ENCODE measurements at regions not wholly inside any gene's neighbourhood (a gene's known extent, or its start where the extent isn't known, plus 50 kb on each side); places are given as distances from the start of the nearest gene placed in this dataset.

- TF ChIP-seq EZH2 (IDR thresholded peaks at IDR 0.05; ENCODE audit: insufficient read depth, poor library complexity, severe bottlenecking) (no peak), EZH2phosphoT487 (IDR thresholded peaks at IDR 0.05; ENCODE audit: insufficient read depth, low read depth) (no peak)
Measured at GRCh38 chr6:48667797-48668196, 556.8 kb upstream of the PTCHD4 start.

Data from GM23248 (cell line).